H9 (cell line): ENCODE measurements at regions not wholly inside any gene's neighbourhood (a gene's known extent, or its start where the extent isn't known, plus 50 kb on each side); places are given as distances from the start of the nearest gene placed in this dataset.

Experiments
- DNase-seq: peaks from one replicate; pipeline ENCODE4 v3.0.0-alpha.2; 2017
- H2AFZ ChIP-seq: one replicate; pipeline ENCODE4 v1.6.1; 2013; ENCODE audit warnings: mild to moderate bottlenecking, low read length, control low read depth, moderate library complexity
- H2AK5ac ChIP-seq: 2 replicates; pipeline ENCODE4 v1.6.1; 2013; ENCODE audit warnings: low read length, control low read depth, mixed read lengths; ENCODE audit not compliant: insufficient read length
- H2BK120ac ChIP-seq: one replicate; pipeline ENCODE4 v1.6.1; 2013; ENCODE audit warnings: low read depth, mild to moderate bottlenecking, low read length, control low read depth, inconsistent platforms; ENCODE audit not compliant: poor library complexity, severe bottlenecking
- H2BK12ac ChIP-seq: 2 replicates; pipeline ENCODE4 v1.6.1; 2013; ENCODE audit warnings: low read length, control low read depth, mixed read lengths, low read depth; ENCODE audit not compliant: insufficient read length
- H2BK15ac ChIP-seq: 2 replicates; pipeline ENCODE4 v1.6.1; 2013; ENCODE audit warnings: low read depth, low read length, control low read depth
- H2BK20ac ChIP-seq: one replicate; pipeline ENCODE4 v1.6.1; 2013; ENCODE audit warnings: low read depth, mild to moderate bottlenecking, low read length, control low read depth, inconsistent platforms; ENCODE audit not compliant: poor library complexity, severe bottlenecking
- H2BK5ac ChIP-seq: 2 replicates; pipeline ENCODE4 v1.6.1; 2013; ENCODE audit warnings: low read length, control low read depth, mixed read lengths; ENCODE audit not compliant: insufficient read length
- H3K14ac ChIP-seq: 2 replicates; pipeline ENCODE4 v1.6.1; 2013; ENCODE audit warnings: low read length, control low read depth; ENCODE audit not compliant: insufficient read depth
- H3K18ac ChIP-seq: 2 replicates; pipeline ENCODE4 v1.6.1; 2013; ENCODE audit warnings: low read depth, mild to moderate bottlenecking, mixed read lengths, low read length, control low read depth; ENCODE audit not compliant: insufficient read length
- H3K23ac ChIP-seq: 2 replicates; pipeline ENCODE4 v1.6.1; 2013; ENCODE audit warnings: low read length, control low read depth, mixed read lengths, low read depth; ENCODE audit not compliant: insufficient read length
- H3K23me2 ChIP-seq: 2 replicates; pipeline ENCODE4 v1.6.1; 2013; ENCODE audit warnings: low read depth, mild to moderate bottlenecking, mixed read lengths, low read length, control low read depth; ENCODE audit not compliant: insufficient read length, poor library complexity, severe bottlenecking
- H3K27ac ChIP-seq: 2 replicates; pipeline ENCODE4 v1.5.1; 2013; ENCODE audit warnings: low read length, control low read depth, mixed read lengths, low read depth; ENCODE audit not compliant: insufficient read length
- H3K27me3 ChIP-seq: 2 replicates; pipeline ENCODE4 v1.6.1; 2013; ENCODE audit warnings: low read length, control low read depth, inconsistent platforms; ENCODE audit not compliant: insufficient read depth
- H3K4ac ChIP-seq: 2 replicates; pipeline ENCODE4 v1.6.1; 2013; ENCODE audit warnings: low read depth, mild to moderate bottlenecking, control low read depth, inconsistent platforms, low read length, moderate library complexity
- H3K4me1 ChIP-seq: 2 replicates; pipeline ENCODE4 v1.6.1; 2013; ENCODE audit warnings: low read length, control low read depth, inconsistent platforms; ENCODE audit not compliant: insufficient read depth
- H3K4me2 ChIP-seq: 2 replicates; pipeline ENCODE4 v1.6.1; 2013; ENCODE audit warnings: low read length, control low read depth, mixed read lengths; ENCODE audit not compliant: insufficient read length, insufficient read depth
- H3K56ac ChIP-seq: 2 replicates; pipeline ENCODE4 v1.6.1; 2013; ENCODE audit warnings: low read depth, mild to moderate bottlenecking, mixed read lengths, low read length, control low read depth; ENCODE audit not compliant: insufficient read length
- H3K79me1 ChIP-seq: 2 replicates; pipeline ENCODE4 v1.6.1; 2013; ENCODE audit warnings: low read depth, mild to moderate bottlenecking, moderate library complexity, low read length, control low read depth, inconsistent platforms; ENCODE audit not compliant: insufficient read depth, poor library complexity, severe bottlenecking
- H3K79me2 ChIP-seq: 2 replicates; pipeline ENCODE4 v1.6.1; 2013; ENCODE audit warnings: low read length, control low read depth, inconsistent platforms; ENCODE audit not compliant: insufficient read depth
- H3K9ac ChIP-seq: 2 replicates; pipeline ENCODE4 v1.6.1; 2013; ENCODE audit warnings: low read length, control low read depth, mixed read lengths; ENCODE audit not compliant: insufficient read length; ENCODE audit errors: extremely low read depth
- H3K9me3 ChIP-seq: one replicate; pipeline ENCODE4 v1.6.1; 2013; ENCODE audit warnings: low read depth, low read length, inconsistent platforms; ENCODE audit not compliant: control insufficient read depth
- H3T11ph ChIP-seq: one replicate; pipeline ENCODE4 v1.6.1; 2013; ENCODE audit warnings: mild to moderate bottlenecking, low read length, control low read depth, inconsistent platforms
- H4K20me1 ChIP-seq: one replicate; pipeline ENCODE4 v1.6.1; 2013; ENCODE audit not compliant: control insufficient read depth, insufficient read length, insufficient read depth
- H4K5ac ChIP-seq: 2 replicates; pipeline ENCODE4 v1.6.1; 2013; ENCODE audit warnings: low read depth, mild to moderate bottlenecking, mixed read lengths, low read length, control low read depth; ENCODE audit not compliant: insufficient read length
- H4K8ac ChIP-seq: replicated peaks from 2 replicates; pipeline ENCODE4 v1.6.1; 2013; ENCODE audit warnings: low read length, control low read depth, mixed read lengths, low read depth; ENCODE audit not compliant: insufficient read length
- H4K91ac ChIP-seq: 2 replicates; pipeline ENCODE4 v1.6.1; 2013; ENCODE audit warnings: low read depth, mild to moderate bottlenecking, moderate library complexity, mixed read lengths, low read length, control low read depth; ENCODE audit not compliant: insufficient read length
- H3K27ac Mint-ChIP-seq, 3 experiments: 2 replicates in 2 of 3; 3 replicates in 1 of 3; pipeline ENCODE4 v1.8.0; 2020 to 2021; ENCODE audit warnings: mixed read lengths in 3 of 3, mild to moderate bottlenecking in 1 of 3, moderate library complexity in 1 of 3
- H3K27me3 Mint-ChIP-seq: 2 replicates; pipeline ENCODE4 v1.8.0; 2021; ENCODE audit warnings: low read depth, mild to moderate bottlenecking, moderate library complexity, mixed read lengths
- H3K36me3 Mint-ChIP-seq, 3 experiments: 2 replicates in 2 of 3; 3 replicates in 1 of 3; pipeline ENCODE4 v1.8.0; 2020 to 2021; ENCODE audit warnings: low read depth in 3 of 3, mixed read lengths in 3 of 3; ENCODE audit not compliant: insufficient read depth in 1 of 3
- H3K4me1 Mint-ChIP-seq, 2 experiments: 2 replicates each; pipeline ENCODE4 v1.8.0; 2020; ENCODE audit warnings: mixed read lengths in 2 of 2
- H3K4me3 Mint-ChIP-seq, 2 experiments: 2 replicates in 1 of 2; 3 replicates in 1 of 2; pipeline ENCODE4 v1.8.0; 2020 to 2021; ENCODE audit warnings: mild to moderate bottlenecking in 2 of 2, mixed read lengths in 2 of 2, moderate library complexity in 1 of 2
- H3K9me3 Mint-ChIP-seq, 2 experiments: 2 replicates in 1 of 2; 3 replicates in 1 of 2; pipeline ENCODE4 v1.8.0; 2020; ENCODE audit warnings: mild to moderate bottlenecking in 2 of 2, mixed read lengths in 2 of 2, moderate library complexity in 1 of 2
- WGBS: extraction: QIAGEN DNeasy Blood & Tissue Kit; methylation state at CpG from one replicate; pipeline ENCODE4 v1.1.7; 2013; ENCODE audit warnings: missing lambda C conversion rate, low lambda C conversion rate, mixed read lengths; ENCODE audit not compliant: insufficient read length; ENCODE audit errors: extremely low coverage; 5-methylcytosine and 5-hydroxymethylcytosine counted together
- TF ChIP-seq, protein P1 (sequence below): fragments of 200-600 bp; sonication (generic); conservative IDR thresholded peaks from 3 replicates; pipeline ENCODE4 v1.8.0; 2021; ENCODE audit warnings: antibody characterized with exemption, mild to moderate bottlenecking

DNA sequence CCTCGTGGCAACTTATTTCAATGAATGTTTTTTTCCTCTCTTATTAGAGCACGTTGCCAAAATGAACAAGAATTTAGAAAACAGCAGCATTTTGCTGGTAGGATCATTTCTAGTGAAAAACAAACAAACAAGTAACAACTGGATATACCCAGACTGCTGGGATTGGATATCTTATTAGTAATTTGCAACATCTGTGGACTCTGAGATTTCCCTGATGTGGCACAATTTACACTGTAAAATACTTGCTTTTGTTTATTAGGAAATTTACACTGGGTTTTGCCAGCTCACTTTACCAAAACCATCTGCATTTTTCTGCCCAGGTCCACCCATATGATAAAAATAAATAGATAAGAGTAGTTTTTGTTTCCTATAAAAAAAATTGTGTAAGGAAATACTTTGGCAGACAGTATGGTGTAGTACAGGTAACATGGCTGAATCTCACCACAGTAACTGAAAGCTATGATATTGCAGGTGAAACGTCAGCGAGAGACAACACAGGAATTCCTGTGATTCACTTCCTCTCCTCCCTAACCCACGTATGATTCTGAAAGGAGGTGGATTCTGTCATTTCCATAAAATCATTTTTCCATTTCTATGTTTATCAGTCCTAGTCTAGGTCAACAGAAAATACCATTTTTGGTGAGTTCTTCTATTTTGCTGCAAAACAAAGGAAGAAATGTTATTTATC lies 176.2 kb upstream of the NOVA1 start:
- Histone ChIP-seq H2BK12ac (no peak overlapping the region), H2BK5ac (no peak overlapping the region), H3K23ac (no peak overlapping the region), H3K79me1 (no peaks in the 10 kb centered on the region), H3K79me2 (no peaks in the 10 kb centered on the region), H3K4ac (no peak overlapping the region), H3K56ac (no peak overlapping the region), H3K9me3 (no peaks in the 10 kb centered on the region), H4K20me1 (no peaks in the 10 kb centered on the region), H3K27ac (no peak overlapping the region), H3K18ac (no peak overlapping the region), H3K14ac (no peak overlapping the region), H4K91ac (no peak overlapping the region), H3K23me2 (no peaks in the 10 kb centered on the region), H3K4me2 (no peak overlapping the region), H4K8ac (no peak overlapping the region), H2AFZ (no peak overlapping the region), H4K5ac (no peak overlapping the region), H2BK120ac (no peak overlapping the region), H2BK15ac (no peak overlapping the region), H3K27me3 (no peaks in the 10 kb centered on the region), H3K9ac (no peak overlapping the region), H2BK20ac (no peak overlapping the region), H2AK5ac (no peak overlapping the region), H3K4me1 (no peaks in the 10 kb centered on the region), H3T11ph (no peak overlapping the region)
- H3K36me3 Mint-ChIP-seq: no peaks in the 10 kb centered on the region
- TF ChIP-seq, protein P1, sequence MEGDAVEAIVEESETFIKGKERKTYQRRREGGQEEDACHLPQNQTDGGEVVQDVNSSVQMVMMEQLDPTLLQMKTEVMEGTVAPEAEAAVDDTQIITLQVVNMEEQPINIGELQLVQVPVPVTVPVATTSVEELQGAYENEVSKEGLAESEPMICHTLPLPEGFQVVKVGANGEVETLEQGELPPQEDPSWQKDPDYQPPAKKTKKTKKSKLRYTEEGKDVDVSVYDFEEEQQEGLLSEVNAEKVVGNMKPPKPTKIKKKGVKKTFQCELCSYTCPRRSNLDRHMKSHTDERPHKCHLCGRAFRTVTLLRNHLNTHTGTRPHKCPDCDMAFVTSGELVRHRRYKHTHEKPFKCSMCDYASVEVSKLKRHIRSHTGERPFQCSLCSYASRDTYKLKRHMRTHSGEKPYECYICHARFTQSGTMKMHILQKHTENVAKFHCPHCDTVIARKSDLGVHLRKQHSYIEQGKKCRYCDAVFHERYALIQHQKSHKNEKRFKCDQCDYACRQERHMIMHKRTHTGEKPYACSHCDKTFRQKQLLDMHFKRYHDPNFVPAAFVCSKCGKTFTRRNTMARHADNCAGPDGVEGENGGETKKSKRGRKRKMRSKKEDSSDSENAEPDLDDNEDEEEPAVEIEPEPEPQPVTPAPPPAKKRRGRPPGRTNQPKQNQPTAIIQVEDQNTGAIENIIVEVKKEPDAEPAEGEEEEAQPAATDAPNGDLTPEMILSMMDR: no peak
- no peaks in the 10 kb centered on the region for H3K27me3 Mint-ChIP-seq
- peaks cover 13 to 15% of the 10 kb centered on the region in 2 experiments for H3K4me1 Mint-ChIP-seq
- no peak overlapping the region for H3K27ac Mint-ChIP-seq
- WGBS: no CpG with 5 or more reads among the region's 5 CpGs
- no peaks in the 10 kb centered on the region; a peak in 1 of 5 replicates for H3K9me3 Mint-ChIP-seq
- no peak overlapping the region for H3K4me3 Mint-ChIP-seq
- no peak for DNase-seq
